HG03460 (cell line): ENCODE measurements at regions not wholly inside any gene's neighbourhood (a gene's known extent, or its start where the extent isn't known, plus 50 kb on each side); places are given as distances from the start of the nearest gene placed in this dataset.
"Not testable (repeated sequence)": the region's sequence is repeated elsewhere in the genome, so short reads cannot be mapped to it uniquely, and the experiment has no call there.

Source experiments
- ATAC-seq: cut with Tn5 transposase; IDR thresholded peaks from one replicate; pipeline ENCODE4 v1.9.1; 2021; ENCODE audit not compliant: unreplicated experiment

DNA sequence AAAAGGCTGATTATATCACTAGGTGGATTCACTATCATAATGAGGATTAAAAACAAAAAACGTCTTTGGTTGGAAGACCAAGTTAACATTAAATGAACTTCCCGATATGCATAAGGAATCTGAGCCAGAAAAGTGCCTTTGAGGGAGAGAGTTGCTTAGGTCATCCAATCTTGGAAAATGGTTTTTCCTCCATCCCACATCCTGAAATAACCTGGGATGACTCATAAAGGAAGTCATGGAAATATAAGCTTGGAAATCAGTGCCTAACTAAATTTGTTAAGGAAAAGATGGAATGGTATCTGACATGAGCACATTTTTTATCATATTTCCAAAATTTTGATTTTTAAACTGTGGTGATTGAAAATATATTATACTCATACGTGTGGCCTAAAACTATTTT lies 66.0 kb downstream of the KBTBD8 start:
- no peak for ATAC-seq

DNA sequence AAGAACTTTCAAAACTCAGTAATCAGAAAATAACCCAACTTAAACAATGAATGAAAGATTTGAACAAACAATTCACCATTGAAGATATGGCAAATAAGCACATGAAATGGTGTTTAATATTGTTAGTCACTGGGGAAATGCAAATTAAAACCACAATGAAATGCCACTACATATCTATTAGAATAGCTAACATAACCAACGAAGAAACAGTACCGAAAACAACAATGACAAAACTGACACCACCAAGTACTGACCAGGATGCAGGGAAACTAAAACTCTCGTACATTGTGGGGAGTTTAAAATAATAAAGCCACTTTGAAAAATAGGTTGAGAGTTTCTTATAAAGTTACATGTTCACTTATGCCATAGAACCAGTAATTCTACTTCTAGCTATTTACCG lies 69.1 kb downstream of the KBTBD8 start:
- peak; percentile 69 for ATAC-seq

DNA sequence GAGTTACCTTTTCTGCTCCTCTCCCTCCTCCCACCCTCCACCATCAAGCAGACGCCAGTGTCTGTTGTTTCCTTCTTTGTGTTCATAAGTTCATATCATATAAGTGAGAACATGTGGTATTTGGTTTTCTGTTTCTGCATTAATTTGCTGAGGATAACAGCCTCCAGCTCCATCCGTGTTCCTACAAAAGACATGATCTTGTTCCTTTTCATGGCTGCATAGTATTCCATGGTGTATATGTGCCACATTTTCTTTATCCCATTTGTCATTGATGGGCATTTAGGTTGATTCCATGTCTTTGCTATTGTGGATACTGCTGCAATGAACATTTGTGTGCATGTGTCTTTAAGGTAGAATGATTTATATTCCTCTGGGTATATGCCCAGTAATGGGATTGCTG lies 74.5 kb downstream of the KBTBD8 start:
- not testable (repeated sequence) for ATAC-seq

- no peak for ATAC-seq
Measured at GRCh38 chr3:67073812-67074211, 75.7 kb downstream of the KBTBD8 start.

DNA sequence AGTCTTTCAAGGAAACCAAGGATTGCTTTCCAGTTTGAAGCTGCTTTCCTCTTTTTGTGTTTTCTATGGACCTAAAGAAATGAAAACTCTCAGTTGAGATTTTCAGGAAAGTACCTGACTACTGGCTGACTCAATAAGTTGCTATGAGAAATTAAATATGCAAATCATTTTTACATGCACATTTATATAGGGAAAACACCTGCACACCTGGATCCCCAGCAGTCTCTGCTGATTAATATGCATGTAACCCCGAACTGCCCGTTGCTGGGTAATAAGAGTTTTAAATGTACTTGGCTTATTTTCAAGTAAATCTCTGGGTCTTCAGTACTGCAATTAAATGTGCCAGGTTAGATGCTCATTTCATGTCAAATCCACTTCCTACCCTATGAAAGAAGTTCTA lies 77.2 kb downstream of the KBTBD8 start:
- ATAC-seq = no peak

GRCh38 chr3:67076607-67077006 lies 78.5 kb downstream of the KBTBD8 start:
- no peak for ATAC-seq

GRCh38 chr3:67077656-67078055 lies 79.5 kb downstream of the KBTBD8 start:
- ATAC-seq = no peak

DNA sequence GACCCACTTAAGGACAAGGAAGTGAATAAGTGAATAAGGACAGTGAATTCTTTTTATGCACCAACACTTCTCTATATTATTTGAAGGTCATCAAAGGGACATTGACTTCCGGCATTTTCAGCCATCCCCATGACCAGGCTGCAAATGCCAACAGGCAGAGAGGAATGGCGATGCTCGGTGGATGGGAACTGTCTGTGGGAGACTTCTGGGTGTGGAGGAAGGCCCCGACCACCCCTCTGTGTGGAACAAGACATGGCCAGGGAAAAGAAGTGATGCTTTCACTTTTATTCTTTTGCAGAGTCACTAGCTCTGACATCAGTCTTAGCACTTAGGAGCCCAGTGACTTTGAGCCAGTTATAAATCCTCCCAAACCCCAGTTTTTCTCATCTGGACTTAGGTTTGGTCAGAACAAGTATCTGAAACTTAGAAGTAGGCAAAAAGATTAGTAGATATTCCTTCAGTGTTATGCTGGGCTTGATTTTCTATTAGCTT lies 84.5 kb downstream of the KBTBD8 start:
- ATAC-seq = no peak

GRCh38 chr3:67083277-67083676 lies 85.2 kb downstream of the KBTBD8 start:
- ATAC-seq = no peak

DNA sequence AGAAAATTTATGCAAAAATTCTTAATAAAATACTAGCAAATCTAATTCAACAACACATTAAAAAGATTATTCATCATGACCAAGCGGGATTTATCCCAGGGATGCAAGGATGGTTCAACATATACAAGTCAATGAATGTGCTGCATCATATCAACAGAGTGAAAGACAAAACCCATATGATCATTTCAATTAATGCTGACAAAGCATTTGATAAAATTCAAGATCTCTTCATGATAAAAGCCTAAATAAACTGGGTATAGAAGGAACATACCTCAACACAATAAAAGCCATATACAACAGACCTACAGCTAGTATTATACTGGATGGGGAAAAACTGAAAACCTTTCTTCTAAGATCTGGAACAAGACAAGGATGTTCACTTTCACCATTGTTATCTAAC lies 89.7 kb downstream of the KBTBD8 start:
- ATAC-seq = no peak

DNA sequence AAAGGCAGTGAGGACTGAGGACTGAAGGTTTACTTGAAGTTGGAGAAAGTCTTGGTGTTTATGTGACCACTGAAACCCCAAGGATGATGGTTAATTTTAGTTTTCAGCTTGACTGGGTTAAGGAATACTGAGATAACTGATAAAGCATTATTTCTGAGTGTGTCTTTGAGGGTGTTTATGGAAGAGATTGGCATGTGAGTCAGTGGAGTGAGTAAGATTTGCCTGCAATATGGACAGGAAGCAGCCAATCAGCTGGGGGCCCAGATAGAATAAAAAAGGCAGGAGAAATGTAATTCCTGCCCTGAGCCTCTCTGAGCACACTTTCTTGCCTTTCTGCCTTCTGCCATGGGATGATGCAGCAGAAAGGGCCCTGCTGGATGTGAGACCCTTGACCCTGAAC lies 92.4 kb downstream of the KBTBD8 start:
- ATAC-seq = no peak

DNA sequence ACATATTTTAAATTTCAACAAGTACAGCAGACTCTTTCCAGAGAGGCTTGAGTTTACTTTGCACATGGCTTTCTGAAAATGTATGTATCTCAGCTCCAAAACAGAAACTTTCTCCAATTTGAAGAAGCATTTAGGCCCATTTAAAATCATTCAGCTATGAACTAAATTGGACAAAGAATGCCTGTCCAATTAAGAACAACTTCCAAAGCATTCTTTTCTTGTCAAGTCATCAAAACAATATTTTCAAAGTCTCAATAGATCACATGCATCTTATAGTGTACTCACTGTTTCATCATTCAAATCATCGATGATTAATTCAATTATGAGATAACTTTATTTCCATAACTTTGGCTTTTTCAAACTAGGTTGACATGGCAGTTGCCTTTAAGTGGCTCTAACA lies 95.2 kb downstream of the KBTBD8 start:
- ATAC-seq = no peak

GRCh38 chr3:67094167-67094566 lies 96.1 kb downstream of the KBTBD8 start:
- no peak for ATAC-seq

DNA sequence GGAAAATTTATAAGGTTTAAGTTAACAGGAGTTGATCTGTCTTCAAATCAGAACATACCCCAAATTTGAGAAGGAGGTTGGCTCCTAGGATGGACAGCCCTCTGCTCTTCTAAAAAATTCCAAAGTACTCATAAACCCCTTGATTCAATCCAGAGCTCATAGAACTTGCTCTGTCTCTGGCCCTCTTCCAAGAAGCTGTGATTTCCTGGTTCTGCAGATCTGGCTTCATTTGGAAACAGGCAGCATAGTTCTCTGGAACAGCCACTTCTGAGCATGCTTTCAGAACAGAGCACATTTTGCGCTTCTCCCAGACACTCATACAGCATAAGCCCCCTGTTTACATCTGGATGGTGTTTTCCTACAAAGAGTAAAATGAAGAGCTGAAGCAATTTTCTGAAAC lies 96.7 kb downstream of the KBTBD8 start:
- ATAC-seq = no peak

DNA sequence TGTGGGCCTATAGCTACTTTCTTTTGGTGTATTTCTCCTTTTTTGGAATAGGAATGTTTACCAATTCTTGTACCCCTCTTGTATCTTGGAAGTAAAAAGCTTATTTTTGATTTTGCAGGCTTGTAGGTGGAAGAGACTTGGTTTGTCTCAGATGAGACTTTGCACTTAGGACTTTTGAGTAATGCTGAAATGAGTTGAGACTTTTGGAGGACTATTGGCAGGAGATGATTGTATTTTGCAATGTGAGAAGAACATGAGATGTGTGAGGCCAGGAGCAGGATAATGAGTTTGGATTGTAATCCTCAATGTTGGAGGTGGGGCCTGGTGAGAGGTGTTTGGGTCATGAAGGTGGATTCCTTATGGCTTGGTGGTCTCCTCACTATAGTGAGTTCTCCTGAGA lies 106.3 kb downstream of the KBTBD8 start:
- ATAC-seq = no peak

- ATAC-seq = no peak
Measured at GRCh38 chr3:67106874-67107273, 108.8 kb downstream of the KBTBD8 start.

DNA sequence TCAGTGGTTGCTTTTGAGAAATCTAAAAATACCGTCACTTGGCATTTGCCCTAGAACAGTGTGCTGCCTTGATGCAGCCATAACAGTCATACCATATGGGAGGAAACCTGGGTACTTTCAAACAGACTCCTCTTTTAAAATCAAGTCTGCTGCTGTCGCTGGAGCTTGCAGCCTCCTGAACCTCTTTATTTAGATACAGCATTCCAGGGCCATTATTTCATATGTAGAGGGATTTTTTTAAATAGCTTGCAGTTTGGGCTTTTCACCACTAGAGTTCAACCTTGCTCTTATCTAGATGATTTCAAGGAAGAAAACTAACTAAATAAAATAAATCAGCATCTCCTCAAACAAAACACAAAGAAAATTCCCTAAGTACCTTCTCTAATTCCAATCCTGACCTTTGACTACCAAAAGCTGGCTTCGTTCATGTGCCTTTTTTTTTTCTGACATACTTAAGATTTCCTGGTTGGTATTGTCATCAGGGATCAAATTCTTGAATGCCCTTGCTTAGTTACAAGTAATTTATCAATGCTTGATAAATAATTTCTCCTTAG lies 111.6 kb downstream of the KBTBD8 start:
- ATAC-seq = no peak

- ATAC-seq = peak; percentile 97
Measured at GRCh38 chr3:67113802-67114407, 115.8 kb downstream of the KBTBD8 start.

DNA sequence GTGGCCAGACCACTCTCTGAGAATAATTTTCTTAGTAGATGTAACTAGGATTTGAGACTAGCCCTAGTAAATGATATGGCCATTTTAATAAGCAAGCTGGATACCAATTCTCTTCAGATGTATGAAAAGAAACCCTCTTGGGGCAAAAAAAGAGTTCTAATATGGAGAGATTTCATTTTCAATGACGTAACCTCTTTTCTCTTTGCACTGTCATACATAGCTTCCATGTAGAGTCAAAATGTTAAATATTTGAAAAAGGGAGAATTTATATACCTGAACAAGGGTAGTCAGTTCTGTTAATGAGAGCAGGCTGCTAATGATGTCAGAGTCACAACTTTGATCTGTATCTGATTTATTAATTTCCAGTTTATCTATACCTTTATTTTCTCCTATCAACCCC lies 120.0 kb downstream of the KBTBD8 start:
- ATAC-seq = no peak

DNA sequence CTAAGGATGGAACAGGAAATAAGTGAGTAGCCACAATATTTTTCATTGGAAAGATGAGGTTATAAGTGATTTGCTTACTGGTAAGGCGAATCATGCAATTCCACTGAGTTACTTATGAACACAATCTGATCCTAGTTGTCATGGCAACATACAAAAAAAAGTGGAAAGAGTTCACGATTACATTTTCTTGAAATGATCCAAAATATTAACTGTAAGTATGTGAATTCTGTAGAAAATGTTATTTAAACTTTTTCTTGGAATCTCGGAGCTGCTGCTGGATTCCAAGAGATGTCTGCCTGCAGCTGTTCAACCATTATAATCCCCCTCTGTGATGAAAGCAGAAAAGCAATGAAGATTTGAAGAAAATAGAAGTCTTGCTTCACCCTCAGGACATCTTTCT lies 120.5 kb downstream of the KBTBD8 start:
- ATAC-seq = no peak

- no peak for ATAC-seq
Measured at GRCh38 chr3:67123914-67124313, 125.8 kb downstream of the KBTBD8 start.

DNA sequence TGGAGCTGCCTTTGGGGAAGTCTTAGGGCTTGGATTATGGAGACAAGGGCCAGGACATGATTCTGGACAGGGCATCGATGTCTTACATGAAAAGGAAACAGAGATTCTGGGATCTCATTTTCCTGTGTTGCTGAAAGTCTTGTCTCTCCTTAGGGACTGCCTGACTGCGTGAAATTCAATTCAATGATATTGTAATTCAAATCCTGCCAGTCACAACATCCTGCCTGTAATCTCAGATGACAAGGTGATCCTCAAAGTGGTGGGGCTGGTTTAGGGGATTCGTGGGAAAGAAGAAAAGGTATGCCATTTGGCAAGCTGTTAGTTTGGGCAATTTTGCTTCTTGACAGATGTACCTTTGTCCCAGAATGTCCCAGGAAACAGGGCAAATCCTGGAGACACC lies 129.1 kb downstream of the KBTBD8 start:
- no peak for ATAC-seq

DNA sequence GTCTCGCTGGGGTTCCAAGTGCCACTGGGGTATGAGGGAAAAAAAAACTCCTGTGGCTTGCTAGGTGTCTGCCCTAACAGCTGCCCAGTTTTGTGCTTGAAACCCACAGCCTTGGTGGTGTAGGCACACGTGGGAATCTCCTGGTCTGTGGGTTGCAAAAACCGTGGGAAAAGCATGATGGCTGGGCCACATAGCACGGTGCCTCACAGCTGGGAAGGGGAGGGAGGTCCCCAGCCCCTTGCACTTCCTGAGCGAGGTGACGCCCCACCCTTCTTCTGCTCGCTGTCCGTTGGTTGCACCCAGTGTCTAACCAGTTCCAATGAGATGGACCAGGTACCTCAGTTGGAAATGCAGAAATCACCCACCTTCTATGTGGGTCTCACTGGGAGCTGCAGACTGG lies 144.3 kb downstream of the KBTBD8 start:
- no peak for ATAC-seq
